WTC11 (cell line): ENCODE measurements at regions not wholly inside any gene's neighbourhood (a gene's known extent, or its start where the extent isn't known, plus 50 kb on each side); places are given as distances from the start of the nearest gene placed in this dataset.

Experiments
- CTCF ChIP-seq: fragments of 200-600 bp; IDR thresholded peaks from 2 replicates; pipeline ENCODE4 v1.8.0; 2022; ENCODE audit warnings: antibody characterized with exemption
- ESRRA ChIP-seq: sonication (generic); formaldehyde crosslinking; IDR thresholded peaks from 2 replicates; pipeline ENCODE4 v1.8.1; 2022; ENCODE audit warnings: mild to moderate bottlenecking, missing genetic modification reagents, borderline replicate concordance
- FOXJ3 ChIP-seq: sonication (generic); formaldehyde crosslinking; IDR thresholded peaks from 2 replicates; pipeline ENCODE4 v1.9.0; 2021; ENCODE audit warnings: missing genetic modification reagents, mild to moderate bottlenecking, borderline replicate concordance
- FOXK1 ChIP-seq: sonication (generic); formaldehyde crosslinking; IDR thresholded peaks from 2 replicates; pipeline ENCODE4 v1.8.0; 2022; ENCODE audit warnings: mild to moderate bottlenecking, moderate library complexity, missing genetic modification reagents
- MAX ChIP-seq: sonication (generic); formaldehyde crosslinking; IDR thresholded peaks from 2 replicates; pipeline ENCODE4 v1.8.0; 2022; ENCODE audit warnings: mild to moderate bottlenecking, missing genetic modification reagents
- NFYB ChIP-seq: sonication (generic); formaldehyde crosslinking; conservative IDR thresholded peaks from 2 replicates; pipeline ENCODE4 v1.8.0; 2022; ENCODE audit warnings: low read depth, missing genetic modification reagents
- USF1 ChIP-seq: sonication (generic); formaldehyde crosslinking; IDR thresholded peaks from 2 replicates; pipeline ENCODE4 v1.8.0; 2022; ENCODE audit warnings: mild to moderate bottlenecking, missing genetic modification reagents
- USF2 ChIP-seq: sonication (generic); formaldehyde crosslinking; IDR thresholded peaks from 2 replicates; pipeline ENCODE4 v1.8.1; 2023; ENCODE audit warnings: mild to moderate bottlenecking, missing genetic modification reagents, moderate library complexity
- ZBTB43 ChIP-seq: sonication (generic); formaldehyde crosslinking; IDR thresholded peaks from 2 replicates; pipeline ENCODE4 v1.8.1; 2023; ENCODE audit warnings: mild to moderate bottlenecking, missing genetic modification reagents
- ZSCAN18 ChIP-seq: fragments of 250-450 bp; sonication (Bioruptor Pico); IDR thresholded peaks from 2 replicates; pipeline ENCODE4 v2.1.2; 2022; ENCODE audit warnings: mild to moderate bottlenecking, moderate library complexity

- TF ChIP-seq FOXJ3 (CRISPR knock-in tag) (no peak), USF1 (no peak), ZBTB43 (no peak), ZSCAN18 (CRISPR knock-in tag) (no peak), USF2 (CRISPR knock-in tag) (no peak), MAX (no peak), FOXK1 (no peak), CTCF (no peak), ESRRA (CRISPR knock-in tag) (no peak), NFYB (CRISPR knock-in tag) (no peak)
Observed at GRCh38 chr13:71068041-71068440, 799.0 kb downstream of the DACH1 start.
